Ovary (tissue), 7 donors: ENCODE measurements at regions not wholly inside any gene's neighbourhood (a gene's known extent, or its start where the extent isn't known, plus 50 kb on each side); places are given as distances from the start of the nearest gene placed in this dataset.

Experiments
- DNase-seq, 5 donors: peaks; one replicate each; pipeline ENCODE4 v3.0.0-alpha.2; 2019 to 2020
- H3K27ac ChIP-seq, 2 donors: fragments of 200-600 bp; one replicate each; pipeline versions ENCODE4 v1.5.1 to v1.8.0; 2019 to 2022
- H3K27me3 ChIP-seq: fragments of 200-600 bp; one replicate; pipeline ENCODE4 v1.8.0; 2022
- H3K36me3 ChIP-seq: fragments of 200-600 bp; sonication (generic); one replicate; pipeline ENCODE4 v1.5.1; 2019
- H3K4me1 ChIP-seq: one replicate; pipeline ENCODE4 v1.8.1; 2013; ENCODE audit warnings: mild to moderate bottlenecking, moderate library complexity; ENCODE audit not compliant: insufficient read depth
- H3K4me3 ChIP-seq: fragments of 200-600 bp; sonication (generic); one replicate; pipeline ENCODE4 v1.5.1; 2017
- H3K9me3 ChIP-seq, 2 donors: fragments of 200-600 bp in 1 of 2; sonication (generic) in 1 of 2; one replicate each; pipeline versions ENCODE4 v1.5.1 to v1.8.1; 2013 to 2019; ENCODE audit warnings: mild to moderate bottlenecking in 1 of 2, moderate library complexity in 1 of 2
- CTCF ChIP-seq, 3 donors: fragments of 450-650 bp in 2 of 3; fragments of 200-600 bp in 1 of 3; IDR thresholded peaks; one replicate each; pipeline versions ENCODE4 v1.5.1 to v1.8.0; 2016 to 2022; ENCODE audit warnings: antibody characterized with exemption in 3 of 3, mild to moderate bottlenecking in 1 of 3
- EP300 ChIP-seq: sonication (generic); formaldehyde crosslinking; IDR thresholded peaks from one replicate; pipeline ENCODE4 v1.6.1; 2017; ENCODE audit warnings: antibody characterized with exemption
- POLR2A ChIP-seq: fragments of 450-650 bp; IDR thresholded peaks from one replicate; pipeline ENCODE4 v1.6.1; 2017; ENCODE audit warnings: antibody characterized with exemption, mild to moderate bottlenecking, moderate library complexity
- WGBS, 3 donors: extraction: QIAGEN DNeasy Blood & Tissue Kit in 1 of 3; methylation state at CpG; one replicate each; pipeline versions ENCODE4 v1.1.5 to v1.1.7; 2013 to 2017; 5-methylcytosine and 5-hydroxymethylcytosine counted together
- intact Hi-C, 4 donors: fragments of 100-400 bp; cut with DNase I; formaldehyde crosslinking; loops; one replicate each; pipeline versions ENCODE4 v1.11.0 to v1.15.1; 2022 to 2023
- donor health status: DM: no; HTN: no; CAD: no; lungs with moderate emphysema.
- donor health status: DM: no; HTN: no; CAD: no.
- donor health status: Bipolar disorder and iron deficiency.
- donor health status: DM: no; HTN: no; CAD: no.
- donor health status: DM: yes; HTN: yes; CAD: no.

DNA sequence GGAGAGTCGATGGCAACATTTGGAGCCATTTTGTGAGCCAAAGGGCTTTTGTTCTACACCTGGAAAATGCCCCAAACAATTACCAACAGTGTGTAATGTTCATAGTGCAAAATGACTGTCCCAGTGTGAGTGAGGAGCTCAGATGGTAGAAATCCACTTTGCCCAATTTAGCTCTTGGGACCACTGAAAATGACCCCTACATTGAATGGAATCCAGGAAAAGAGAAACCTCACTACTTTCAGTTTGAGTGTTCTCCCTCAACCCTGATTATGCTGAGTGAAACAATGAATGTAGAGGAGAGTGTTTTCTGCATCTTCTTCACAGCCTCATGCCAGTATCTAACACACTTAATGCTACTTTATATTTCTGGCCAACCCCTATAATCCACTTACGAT is 84.9 kb upstream of the NRN1 start:
- 74 to 83% (median 77%) methylated on average over 2 of the region's 2 CpGs for WGBS, 3 donors
- H3K36me3 ChIP-seq: no peaks in the 10 kb centered on the region
- H3K27me3 ChIP-seq: no peaks in the 10 kb centered on the region
- H3K9me3 ChIP-seq: no peaks in the 10 kb centered on the region
- no peak for DNase-seq
- TF ChIP-seq CTCF (IDR thresholded peaks at IDR 0.05) (no peak), POLR2A (no peak)
- intact Hi-C loops: no loop called here
- no peaks in the 10 kb centered on the region for H3K4me1 ChIP-seq
- no peak overlapping the region for H3K27ac ChIP-seq
- H3K4me3 ChIP-seq: no peak overlapping the region

GRCh38 chr6:6090861-6091607 is 84.3 kb upstream of the NRN1 start:
- Histone ChIP-seq H3K27me3 (no peaks in the 10 kb centered on the region), H3K4me3 (no peak overlapping the region), H3K27ac (no peak overlapping the region), H3K9me3 (no peaks in the 10 kb centered on the region), H3K4me1 (no peaks in the 10 kb centered on the region), H3K36me3 (no peaks in the 10 kb centered on the region)
- intact Hi-C loops: no loop called here
- WGBS, 3 donors: 74 to 89% (median 75%) methylated on average over 5 of the region's 5 CpGs
- no peak for DNase-seq
- TF ChIP-seq CTCF (IDR thresholded peaks at IDR 0.05) (no peak), POLR2A (no peak), EP300 (no peak)

GRCh38 chr6:6085928-6086668 is 79.4 kb upstream of the NRN1 start:
- 29 to 49% (median 30%) methylated on average over 4 of the region's 4 CpGs for WGBS, 3 donors
- no peak for DNase-seq
- intact Hi-C loops: no loop called here
- H3K27ac ChIP-seq: no peak overlapping the region
- TF ChIP-seq CTCF (IDR thresholded peaks at IDR 0.05): no peak
- no peak for TF ChIP-seq EP300
- no peak for TF ChIP-seq POLR2A
- no peaks in the 10 kb centered on the region for H3K27me3 ChIP-seq
- H3K9me3 ChIP-seq: no peaks in the 10 kb centered on the region
- H3K36me3 ChIP-seq: no peaks in the 10 kb centered on the region
- no peaks in the 10 kb centered on the region for H3K4me1 ChIP-seq
- no peak overlapping the region for H3K4me3 ChIP-seq

DNA sequence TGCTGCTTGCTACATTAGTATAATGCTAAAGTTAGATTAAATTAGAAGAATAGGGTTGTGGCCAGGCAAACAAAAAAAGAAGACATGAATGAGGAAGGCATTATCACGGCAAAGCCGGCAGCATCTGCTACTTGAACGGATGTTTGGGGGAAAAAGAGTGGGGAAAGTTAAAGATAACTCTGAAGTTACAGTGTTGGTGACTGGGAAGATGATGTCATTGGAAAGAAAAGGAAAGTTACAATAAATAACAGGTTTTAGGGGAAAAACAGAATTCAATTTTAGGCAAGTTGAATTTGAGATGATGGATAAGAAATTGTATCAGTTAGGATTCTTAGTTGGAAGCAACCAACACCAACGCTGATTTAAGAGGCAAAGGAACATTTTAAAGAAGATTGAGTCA is 74.2 kb upstream of the NRN1 start:
- Histone ChIP-seq H3K27ac (no peak overlapping the region), H3K4me3 (no peak overlapping the region), H3K27me3 (no peaks in the 10 kb centered on the region), H3K9me3 (no peaks in the 10 kb centered on the region), H3K36me3 (no peaks in the 10 kb centered on the region), H3K4me1 (no peaks in the 10 kb centered on the region)
- no peak for DNase-seq
- TF ChIP-seq EP300 (no peak), CTCF (IDR thresholded peaks at IDR 0.05) (no peak), POLR2A (no peak)
- 87 to 89% (median 88%) methylated on average over 4 of the region's 4 CpGs for WGBS, 3 donors
- intact Hi-C loops: no loop called here
